Lung (tissue), 11 donors: ENCODE measurements at regions not wholly inside any gene's neighbourhood (a gene's known extent, or its start where the extent isn't known, plus 50 kb on each side); places are given as distances from the start of the nearest gene placed in this dataset.

ENCODE experiments used
- ATAC-seq: fragments of 200-7000 bp; cut with Tn5 transposase; one replicate; pipeline ENCODE4 v1.9.1; 2020; ENCODE audit warnings: moderate number of reproducible peaks; ENCODE audit not compliant: insufficient read depth, low FRiP score
- DNase-seq, 3 donors: peaks; one replicate each; pipeline ENCODE4 v3.0.0-alpha.2; 2013 to 2017
- H3K27ac ChIP-seq, 2 donors: one replicate each; pipeline ENCODE4 v1.5.1; 2013; ENCODE audit warnings: mild to moderate bottlenecking in 2 of 2, moderate library complexity in 2 of 2, control low read depth in 1 of 2, inconsistent platforms in 1 of 2, low read depth in 1 of 2, low read length in 1 of 2
- H3K27me3 ChIP-seq, 3 donors: one replicate each; pipeline ENCODE4 v1.5.1; 2013; ENCODE audit warnings: low read length in 2 of 3; ENCODE audit not compliant: control insufficient read depth in 3 of 3, insufficient read depth in 3 of 3
- H3K36me3 ChIP-seq, 4 donors: one replicate each; pipeline ENCODE4 v1.5.1; 2013; ENCODE audit warnings: low read length in 4 of 4, mild to moderate bottlenecking in 1 of 4, moderate library complexity in 1 of 4; ENCODE audit not compliant: control insufficient read depth in 4 of 4, insufficient read depth in 4 of 4
- H3K4me1 ChIP-seq, 5 donors: one replicate each; pipeline ENCODE4 v1.5.1; 2013; ENCODE audit warnings: low read length in 5 of 5, mild to moderate bottlenecking in 2 of 5, moderate library complexity in 1 of 5; ENCODE audit not compliant: control insufficient read depth in 5 of 5, insufficient read depth in 5 of 5
- H3K4me3 ChIP-seq: one replicate; pipeline ENCODE4 v1.5.1; 2013; ENCODE audit warnings: mild to moderate bottlenecking, control low read depth, moderate library complexity
- H3K9ac ChIP-seq, 2 donors: one replicate each; pipeline ENCODE4 v1.5.1; 2013; ENCODE audit warnings: low read length in 2 of 2, control low read depth in 1 of 2; ENCODE audit not compliant: insufficient read depth in 1 of 2
- H3K9me3 ChIP-seq, 4 donors: one replicate each; pipeline ENCODE4 v1.5.1; 2013; ENCODE audit warnings: low read length in 3 of 4, mild to moderate bottlenecking in 1 of 4, moderate library complexity in 1 of 4; ENCODE audit not compliant: control insufficient read depth in 4 of 4, insufficient read depth in 3 of 4
- WGBS, 2 donors: extraction: QIAGEN DNeasy Blood & Tissue Kit; methylation state at CpG; one replicate each; pipeline ENCODE4 v1.1.7; 2013; 5-methylcytosine and 5-hydroxymethylcytosine counted together
- TF ChIP-seq, protein P1 (sequence below): IDR thresholded peaks from 2 replicates; pipeline ENCODE4 v1.5.1; 2012; ENCODE audit warnings: mild to moderate bottlenecking; ENCODE audit errors: control extremely low read depth, extremely low read depth
- donor health status: control.
- donor health status: control.
- donor health status: Bipolar disorder and iron deficiency.
- donor health status: healthy.
- donor health status: DM: yes; HTN: yes; CAD: no.

- TF ChIP-seq, protein P1, sequence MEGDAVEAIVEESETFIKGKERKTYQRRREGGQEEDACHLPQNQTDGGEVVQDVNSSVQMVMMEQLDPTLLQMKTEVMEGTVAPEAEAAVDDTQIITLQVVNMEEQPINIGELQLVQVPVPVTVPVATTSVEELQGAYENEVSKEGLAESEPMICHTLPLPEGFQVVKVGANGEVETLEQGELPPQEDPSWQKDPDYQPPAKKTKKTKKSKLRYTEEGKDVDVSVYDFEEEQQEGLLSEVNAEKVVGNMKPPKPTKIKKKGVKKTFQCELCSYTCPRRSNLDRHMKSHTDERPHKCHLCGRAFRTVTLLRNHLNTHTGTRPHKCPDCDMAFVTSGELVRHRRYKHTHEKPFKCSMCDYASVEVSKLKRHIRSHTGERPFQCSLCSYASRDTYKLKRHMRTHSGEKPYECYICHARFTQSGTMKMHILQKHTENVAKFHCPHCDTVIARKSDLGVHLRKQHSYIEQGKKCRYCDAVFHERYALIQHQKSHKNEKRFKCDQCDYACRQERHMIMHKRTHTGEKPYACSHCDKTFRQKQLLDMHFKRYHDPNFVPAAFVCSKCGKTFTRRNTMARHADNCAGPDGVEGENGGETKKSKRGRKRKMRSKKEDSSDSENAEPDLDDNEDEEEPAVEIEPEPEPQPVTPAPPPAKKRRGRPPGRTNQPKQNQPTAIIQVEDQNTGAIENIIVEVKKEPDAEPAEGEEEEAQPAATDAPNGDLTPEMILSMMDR: no peak
- peaks cover 6 to 16% (median 7%) of the 10 kb centered on the region in 3 donors for H3K27me3 ChIP-seq
- DNase-seq: peak in 1 of 3 donors; percentile 50
These were observed 300.1 kb downstream of the FOXL1 start for GRCh38 chr16:86878236-86879080.

GRCh38 chr16:86879268-86879667, 300.9 kb downstream of the FOXL1 start:
- H3K27me3 ChIP-seq: peaks cover 6 to 16% (median 7%) of the 10 kb centered on the region in 3 donors
- 86 to 89% methylated on average over 11 of the region's 11 CpGs for WGBS, 2 donors
- no peak overlapping the region for H3K9ac ChIP-seq
- ATAC-seq (no peak), DNase-seq (no peak)
- TF ChIP-seq, protein P1: no peak
- H3K4me1 ChIP-seq: peaks cover 0 to 8% (median 0%) of the 10 kb centered on the region in 5 donors
- H3K27ac ChIP-seq: no peak overlapping the region
- H3K36me3 ChIP-seq: no peaks in the 10 kb centered on the region
- peaks cover 0 to 12% (median 0%) of the 10 kb centered on the region in 4 donors for H3K9me3 ChIP-seq
- no peak overlapping the region for H3K4me3 ChIP-seq

More at GRCh38 chr16:86878236-86879080, 300.1 kb downstream of the FOXL1 start:
- no peak overlapping the region for H3K9ac ChIP-seq
- H3K4me3 ChIP-seq: no peak overlapping the region
- no peak for ATAC-seq
- H3K4me1 ChIP-seq: peaks cover 0 to 8% (median 0%) of the 10 kb centered on the region in 5 donors
- peaks cover 0 to 13% (median 0%) of the 10 kb centered on the region in 4 donors for H3K9me3 ChIP-seq
- H3K27ac ChIP-seq: no peak overlapping the region
- 23 to 40% methylated on average over 38 of the region's 38 CpGs for WGBS, 2 donors
- H3K36me3 ChIP-seq: no peaks in the 10 kb centered on the region

GRCh38 chr16:86880316-86881117, 302.2 kb downstream of the FOXL1 start:
- peaks cover 0 to 12% (median 0%) of the 10 kb centered on the region in 4 donors for H3K9me3 ChIP-seq
- no peak overlapping the region for H3K4me3 ChIP-seq
- H3K27me3 ChIP-seq: peaks cover 6 to 16% (median 7%) of the 10 kb centered on the region in 3 donors
- no peak overlapping the region for H3K27ac ChIP-seq
- peaks cover 0 to 8% (median 0%) of the 10 kb centered on the region in 5 donors for H3K4me1 ChIP-seq
- TF ChIP-seq, protein P1: no peak
- no peak overlapping the region for H3K9ac ChIP-seq
- H3K36me3 ChIP-seq: no peaks in the 10 kb centered on the region
- no peak for DNase-seq
- ATAC-seq: no peak
- 84 to 85% methylated on average over 14 of the region's 14 CpGs for WGBS, 2 donors
